ENCODE measurements at regions not wholly inside any gene's neighbourhood (a gene's known extent, or its start where the extent isn't known, plus 50 kb on each side); places are given as distances from the start of the nearest gene placed in this dataset.

DNA sequence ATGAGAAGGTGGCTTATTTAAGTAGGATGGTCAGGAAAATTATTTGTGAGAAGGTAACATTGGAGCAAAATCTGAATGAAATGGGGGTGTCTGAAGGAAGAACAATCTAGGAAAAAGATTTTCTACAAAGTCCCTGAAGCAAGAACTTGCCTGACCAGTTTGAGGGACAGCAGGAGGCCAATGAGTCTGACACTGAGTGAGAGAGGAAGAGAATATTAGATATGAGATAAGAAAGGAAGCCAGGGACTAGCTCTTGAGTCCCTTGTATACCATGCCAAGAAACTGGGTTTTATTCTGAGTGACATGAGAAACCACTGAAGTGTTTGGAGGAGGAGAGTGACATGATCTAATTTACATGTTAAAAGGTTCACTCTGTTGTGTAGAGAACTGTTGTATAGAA is 1478.9 kb downstream of the RPA4 start:
- DNase-seq (ENCODE audit: insufficient read length, low spot score), result no peak
- no peak for FAIRE-seq
- TF ChIP-seq, protein P1, sequence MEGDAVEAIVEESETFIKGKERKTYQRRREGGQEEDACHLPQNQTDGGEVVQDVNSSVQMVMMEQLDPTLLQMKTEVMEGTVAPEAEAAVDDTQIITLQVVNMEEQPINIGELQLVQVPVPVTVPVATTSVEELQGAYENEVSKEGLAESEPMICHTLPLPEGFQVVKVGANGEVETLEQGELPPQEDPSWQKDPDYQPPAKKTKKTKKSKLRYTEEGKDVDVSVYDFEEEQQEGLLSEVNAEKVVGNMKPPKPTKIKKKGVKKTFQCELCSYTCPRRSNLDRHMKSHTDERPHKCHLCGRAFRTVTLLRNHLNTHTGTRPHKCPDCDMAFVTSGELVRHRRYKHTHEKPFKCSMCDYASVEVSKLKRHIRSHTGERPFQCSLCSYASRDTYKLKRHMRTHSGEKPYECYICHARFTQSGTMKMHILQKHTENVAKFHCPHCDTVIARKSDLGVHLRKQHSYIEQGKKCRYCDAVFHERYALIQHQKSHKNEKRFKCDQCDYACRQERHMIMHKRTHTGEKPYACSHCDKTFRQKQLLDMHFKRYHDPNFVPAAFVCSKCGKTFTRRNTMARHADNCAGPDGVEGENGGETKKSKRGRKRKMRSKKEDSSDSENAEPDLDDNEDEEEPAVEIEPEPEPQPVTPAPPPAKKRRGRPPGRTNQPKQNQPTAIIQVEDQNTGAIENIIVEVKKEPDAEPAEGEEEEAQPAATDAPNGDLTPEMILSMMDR (IDR thresholded peaks at IDR 0.05; ENCODE audit: insufficient read depth, missing control alignments), result no peak

- TF ChIP-seq, protein P1 (IDR thresholded peaks at IDR 0.05; ENCODE audit: insufficient read depth, missing control alignments), result no peak
- DNase-seq (ENCODE audit: insufficient read length, low spot score), result no peak
- FAIRE-seq, result no peak
These were observed 1488.3 kb downstream of the RPA4 start for GRCh38 chrX:98371994-98372393.

DNA sequence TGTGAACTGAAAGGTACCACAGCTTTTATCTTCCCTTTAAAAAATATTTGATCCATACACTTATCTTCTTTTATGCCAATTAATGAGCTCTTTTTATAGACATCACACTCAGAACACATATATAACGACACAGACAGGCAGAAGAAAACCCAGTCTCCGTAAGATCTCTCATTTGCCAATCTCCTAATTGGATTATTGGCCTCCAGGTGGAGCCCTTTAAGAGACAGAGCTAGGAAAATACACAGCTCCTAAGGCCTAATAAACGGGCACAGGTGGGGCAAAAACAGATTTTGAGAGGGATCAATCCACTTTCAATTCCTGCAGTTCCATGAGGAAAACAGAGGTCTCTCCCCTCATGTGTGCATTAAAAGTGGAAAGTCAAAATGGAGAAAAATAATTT is 1495.4 kb downstream of the RPA4 start:
- no peak for DNase-seq (ENCODE audit: insufficient read length, low spot score)
- TF ChIP-seq, protein P1 (IDR thresholded peaks at IDR 0.05; ENCODE audit: insufficient read depth, missing control alignments), result peak; percentile 14
- no peak for FAIRE-seq

DNA sequence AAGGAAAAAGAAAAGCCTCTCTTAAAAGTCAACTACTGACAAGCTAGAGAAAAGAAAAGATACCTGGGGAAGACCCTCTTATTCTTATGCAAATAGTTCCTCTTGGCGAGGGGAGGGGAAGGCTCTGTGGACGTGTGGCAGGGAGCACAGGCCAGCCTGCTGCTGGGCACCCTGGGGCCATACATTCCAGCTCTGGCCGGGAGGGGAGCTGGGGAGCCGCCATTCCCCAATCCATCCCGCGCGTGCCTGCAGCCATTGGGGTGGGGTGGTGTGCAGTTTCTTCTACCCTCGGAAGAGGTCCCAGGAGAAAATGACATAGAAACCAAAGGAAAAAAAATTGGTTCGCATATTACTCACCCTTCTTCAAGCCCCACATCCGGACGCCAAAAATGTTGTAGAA is 1496.4 kb downstream of the RPA4 start:
- no peak for FAIRE-seq
- TF ChIP-seq, protein P1 (IDR thresholded peaks at IDR 0.05; ENCODE audit: insufficient read depth, missing control alignments), result no peak

DNA sequence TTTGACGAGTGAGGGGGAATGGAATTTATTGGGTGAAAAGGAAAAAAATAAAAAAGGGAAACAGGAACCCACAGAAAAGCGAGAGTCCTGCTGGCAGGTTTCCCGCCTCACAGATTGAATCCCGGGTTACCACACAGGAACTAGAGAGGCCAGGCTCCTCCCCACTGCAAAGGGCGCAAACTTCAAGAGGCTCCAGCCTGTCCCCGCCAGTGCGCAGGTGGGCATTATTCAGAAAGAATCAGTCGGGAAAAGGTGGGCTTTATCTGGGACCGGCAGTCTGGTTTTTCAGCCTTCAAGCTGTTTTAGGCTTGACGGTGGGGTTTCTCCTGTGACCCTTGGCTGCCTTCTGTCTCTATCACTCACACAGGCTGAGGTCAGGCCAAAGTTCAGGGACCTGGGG is 1496.8 kb downstream of the RPA4 start:
- TF ChIP-seq, protein P1 (IDR thresholded peaks at IDR 0.05; ENCODE audit: insufficient read depth, missing control alignments), result no peak
- no peak for FAIRE-seq

More for the DNA sequence above, 1496.4 kb downstream of the RPA4 start:
- no peak for DNase-seq (ENCODE audit: insufficient read length, low spot score)

DNA sequence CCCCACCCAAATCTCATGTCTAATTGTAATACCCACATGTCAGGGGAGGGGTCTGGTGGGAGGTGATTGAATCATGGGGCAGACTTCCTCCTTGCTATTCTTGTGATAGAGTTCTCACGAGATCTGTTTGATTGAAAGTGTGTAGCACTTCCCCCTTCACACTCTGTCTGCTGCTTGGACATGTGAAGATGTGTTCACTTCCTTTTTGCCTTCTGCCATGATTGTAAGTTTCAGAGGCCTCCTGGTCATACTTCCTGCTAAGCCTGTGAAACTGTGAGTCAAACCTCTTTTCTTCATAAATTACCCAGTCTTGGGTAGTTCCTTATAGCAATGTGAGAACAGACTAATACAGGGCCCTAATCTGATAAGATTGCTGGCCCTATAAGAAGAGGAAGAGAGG is 1514.8 kb downstream of the RPA4 start:
- DNase-seq (ENCODE audit: insufficient read length, low spot score) (no peak), FAIRE-seq (no peak)
- TF ChIP-seq, protein P1 (IDR thresholded peaks at IDR 0.05; ENCODE audit: insufficient read depth, missing control alignments), result no peak

More for the DNA sequence above, 1496.8 kb downstream of the RPA4 start:
- DNase-seq (ENCODE audit: insufficient read length, low spot score), result no peak

DNA sequence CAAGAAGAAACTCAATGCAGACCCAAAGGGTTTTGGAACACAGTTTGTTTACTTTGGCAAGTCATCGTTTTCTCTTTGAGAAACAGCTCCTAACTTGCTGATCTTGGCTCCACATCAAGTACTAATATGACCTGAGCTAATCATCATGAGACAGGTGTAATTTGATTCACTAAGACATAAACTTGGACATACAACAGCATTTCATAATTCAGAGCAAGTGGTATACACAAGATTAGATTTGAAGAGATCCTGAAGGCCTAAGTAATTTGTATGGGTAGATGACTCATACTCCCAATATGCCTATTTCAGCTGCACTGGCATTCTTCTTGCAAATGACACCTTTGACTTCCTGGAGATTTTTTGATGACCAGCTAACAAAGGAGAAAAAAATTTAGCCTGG is 1521.7 kb downstream of the RPA4 start:
- DNase-seq (ENCODE audit: insufficient read length, low spot score), result no peak
- TF ChIP-seq, protein P1 (IDR thresholded peaks at IDR 0.05; ENCODE audit: insufficient read depth, missing control alignments), result no peak
- no peak for FAIRE-seq
